Trophoblast cell (in vitro differentiated cells and primary cell): ENCODE measurements at regions not wholly inside any gene's neighbourhood (a gene's known extent, or its start where the extent isn't known, plus 50 kb on each side); places are given as distances from the start of the nearest gene placed in this dataset.

Experiments
- DNase-seq, 2 donors: peaks; one replicate each; pipeline ENCODE4 v3.0.0-alpha.2; 2016
- H2AFZ ChIP-seq: 2 replicates; pipeline ENCODE4 v1.6.1; 2013; ENCODE audit warnings: low read length, moderate library complexity, mild to moderate bottlenecking; ENCODE audit not compliant: insufficient read depth, poor library complexity
- H2AK5ac ChIP-seq: 2 replicates; pipeline ENCODE4 v1.6.1; 2013; ENCODE audit warnings: mild to moderate bottlenecking, low read length
- H2BK120ac ChIP-seq: 2 replicates; pipeline ENCODE4 v1.6.1; 2013; ENCODE audit warnings: low read length, mild to moderate bottlenecking, moderate library complexity; ENCODE audit not compliant: insufficient read depth, poor library complexity
- H2BK12ac ChIP-seq: 2 replicates; pipeline ENCODE4 v1.6.1; 2013; ENCODE audit warnings: mild to moderate bottlenecking, low read length, moderate library complexity
- H2BK5ac ChIP-seq: 2 replicates; pipeline ENCODE4 v1.6.1; 2013; ENCODE audit warnings: low read length, low read depth, moderate library complexity, mild to moderate bottlenecking; ENCODE audit not compliant: poor library complexity
- H3K14ac ChIP-seq: 2 replicates; pipeline ENCODE4 v1.6.1; 2013; ENCODE audit warnings: mild to moderate bottlenecking, low read length
- H3K18ac ChIP-seq: 2 replicates; pipeline ENCODE4 v1.6.1; 2013; ENCODE audit warnings: mild to moderate bottlenecking, low read length
- H3K23ac ChIP-seq: 2 replicates; pipeline ENCODE4 v1.6.1; 2013; ENCODE audit warnings: low read length
- H3K27ac ChIP-seq: 2 replicates; pipeline ENCODE4 v1.5.1; 2013; ENCODE audit warnings: low read depth, mild to moderate bottlenecking, inconsistent platforms, low read length, moderate library complexity
- H3K27me3 ChIP-seq: 2 replicates; pipeline ENCODE4 v1.6.1; 2013; ENCODE audit warnings: inconsistent platforms, mild to moderate bottlenecking, low read length, moderate library complexity; ENCODE audit not compliant: insufficient read depth
- H3K36me3 ChIP-seq, 2 experiments: 1 replicate in 1 of 2; 2 replicates in 1 of 2; pipeline ENCODE4 v1.6.1; 2013; ENCODE audit warnings: low read length in 2 of 2, mild to moderate bottlenecking in 2 of 2, moderate library complexity in 1 of 2; ENCODE audit not compliant: insufficient read depth in 2 of 2, control insufficient read depth in 1 of 2
- H3K4ac ChIP-seq: 2 replicates; pipeline ENCODE4 v1.6.1; 2013; ENCODE audit warnings: low read depth, mild to moderate bottlenecking, low read length, moderate library complexity
- H3K4me1 ChIP-seq, 2 experiments: 1 replicate in 1 of 2; 2 replicates in 1 of 2; pipeline ENCODE4 v1.6.1; 2013; ENCODE audit warnings: low read length in 2 of 2, mild to moderate bottlenecking in 2 of 2, moderate library complexity in 1 of 2; ENCODE audit not compliant: insufficient read depth in 2 of 2, control insufficient read depth in 1 of 2
- H3K4me2 ChIP-seq: 2 replicates; pipeline ENCODE4 v1.6.1; 2013; ENCODE audit warnings: inconsistent platforms, mild to moderate bottlenecking, low read length, moderate library complexity
- H3K4me3 ChIP-seq: 2 replicates; pipeline ENCODE4 v1.5.1; 2013; ENCODE audit warnings: mild to moderate bottlenecking, low read depth, low read length, inconsistent platforms
- H3K79me1 ChIP-seq: one replicate; pipeline ENCODE4 v1.6.1; 2013; ENCODE audit warnings: low read length
- H3K79me2 ChIP-seq: 2 replicates; pipeline ENCODE4 v1.6.1; 2013; ENCODE audit warnings: low read length, mild to moderate bottlenecking; ENCODE audit not compliant: control insufficient read depth, insufficient read depth, poor library complexity
- H3K9ac ChIP-seq: 2 replicates; pipeline ENCODE4 v1.6.1; 2013; ENCODE audit warnings: mild to moderate bottlenecking, low read length
- H3K9me3 ChIP-seq: 2 replicates; pipeline ENCODE4 v1.6.1; 2013; ENCODE audit warnings: low read depth, mild to moderate bottlenecking, control low read depth, inconsistent platforms, low read length; ENCODE audit not compliant: insufficient read depth
- H4K12ac ChIP-seq: 2 replicates; pipeline ENCODE4 v1.6.1; 2013; ENCODE audit warnings: low read depth, mild to moderate bottlenecking, low read length, moderate library complexity
- H4K8ac ChIP-seq: 2 replicates; pipeline ENCODE4 v1.6.1; 2013; ENCODE audit warnings: low read depth, mild to moderate bottlenecking, low read length, moderate library complexity
- H4K91ac ChIP-seq: one replicate; pipeline ENCODE4 v1.6.1; 2013; ENCODE audit warnings: low read depth, mild to moderate bottlenecking, low read length, moderate library complexity
- WGBS: extraction: QIAGEN DNeasy Blood & Tissue Kit; methylation state at CpG from one replicate; pipeline ENCODE4 v1.1.7; 2013; ENCODE audit warnings: missing lambda C conversion rate; ENCODE audit not compliant: insufficient read length, insufficient coverage; ENCODE audit errors: extremely low coverage; 5-methylcytosine and 5-hydroxymethylcytosine counted together

- no peak overlapping the region for H2BK120ac ChIP-seq
- H2AK5ac ChIP-seq: no peak overlapping the region
- no CpG with 5 or more reads among the region's 4 CpGs for WGBS
- no peak overlapping the region for H3K9ac ChIP-seq
- no peak overlapping the region for H3K18ac ChIP-seq
- H3K27me3 ChIP-seq: no peaks in the 10 kb centered on the region
- no peak overlapping the region for H3K4me2 ChIP-seq
- H2BK12ac ChIP-seq: no peak overlapping the region
- H3K23ac ChIP-seq: no peak overlapping the region
- H2BK5ac ChIP-seq: no peak overlapping the region
- DNase-seq: no peak
- H4K12ac ChIP-seq: no peak overlapping the region
- H3K36me3 ChIP-seq: no peaks in the 10 kb centered on the region
- no peak overlapping the region for H3K14ac ChIP-seq
- no peaks in the 10 kb centered on the region for H3K4me1 ChIP-seq
- H3K27ac ChIP-seq: no peak overlapping the region
- H4K8ac ChIP-seq: no peak overlapping the region
- H4K91ac ChIP-seq: no peak overlapping the region
- H3K4ac ChIP-seq: no peak overlapping the region
- H2AFZ ChIP-seq: no peak overlapping the region
- no peaks in the 10 kb centered on the region for H3K79me1 ChIP-seq
- H3K9me3 ChIP-seq: peaks cover 2% of the 10 kb centered on the region
- no peaks in the 10 kb centered on the region for H3K79me2 ChIP-seq
- no peak overlapping the region for H3K4me3 ChIP-seq
Measured at GRCh38 chr11:127925475-127925874, 661.9 kb downstream of the ETS1 start.

GRCh38 chr11:127919206-127920000 lies 668.0 kb downstream of the ETS1 start:
- no peaks in the 10 kb centered on the region for H3K36me3 ChIP-seq
- no peaks in the 10 kb centered on the region for H3K4me1 ChIP-seq
- WGBS: no CpG with 5 or more reads among the region's 2 CpGs
- H3K79me2 ChIP-seq: no peaks in the 10 kb centered on the region
- no peaks in the 10 kb centered on the region for H3K27me3 ChIP-seq
- no peak overlapping the region for H2AFZ ChIP-seq
- H3K4me3 ChIP-seq: no peak overlapping the region
- H3K9me3 ChIP-seq: no peaks in the 10 kb centered on the region
- H3K23ac ChIP-seq: no peak overlapping the region
- H3K79me1 ChIP-seq: no peaks in the 10 kb centered on the region
- peak; percentile 9 to 47 for DNase-seq
- H3K4me2 ChIP-seq: no peak overlapping the region
- H4K8ac ChIP-seq: no peak overlapping the region
- H3K18ac ChIP-seq: no peak overlapping the region
- no peak overlapping the region for H4K91ac ChIP-seq
- no peak overlapping the region for H2AK5ac ChIP-seq
- no peak overlapping the region for H3K4ac ChIP-seq
- no peak overlapping the region for H4K12ac ChIP-seq
- no peak overlapping the region for H3K27ac ChIP-seq
- no peak overlapping the region for H2BK120ac ChIP-seq
- H3K14ac ChIP-seq: no peak overlapping the region
- H2BK12ac ChIP-seq: no peak overlapping the region
- H3K9ac ChIP-seq: no peak overlapping the region
- no peak overlapping the region for H2BK5ac ChIP-seq

DNA sequence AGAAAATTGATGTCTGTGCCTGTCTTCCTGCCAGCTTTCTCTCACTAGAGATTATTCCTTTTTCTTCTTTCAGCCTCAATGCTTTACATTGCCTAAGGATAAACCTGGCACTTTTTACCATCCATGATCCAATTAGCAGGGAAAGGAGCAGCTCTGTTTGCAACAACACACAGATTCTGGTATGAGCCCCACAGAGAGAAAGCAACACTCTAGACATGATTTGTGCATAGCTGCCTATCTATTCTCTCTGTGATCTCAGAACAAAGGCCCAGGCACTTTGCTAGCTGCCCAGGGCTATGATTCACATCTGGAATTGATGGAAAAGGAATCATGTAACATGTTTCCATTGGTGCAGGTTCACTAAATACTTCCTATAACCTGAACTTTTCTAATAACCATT lies 685.0 kb downstream of the ETS1 start:
- H3K9me3 ChIP-seq: peaks cover 7% of the 10 kb centered on the region
- H4K91ac ChIP-seq: no peak overlapping the region
- H3K79me1 ChIP-seq: no peaks in the 10 kb centered on the region
- no peak overlapping the region for H3K18ac ChIP-seq
- no peak overlapping the region for H2BK12ac ChIP-seq
- no peak overlapping the region for H3K14ac ChIP-seq
- no peak overlapping the region for H2AFZ ChIP-seq
- H3K27ac ChIP-seq: no peak overlapping the region
- no peak overlapping the region for H4K12ac ChIP-seq
- H3K9ac ChIP-seq: no peak overlapping the region
- H3K27me3 ChIP-seq: no peaks in the 10 kb centered on the region
- no peak overlapping the region for H3K23ac ChIP-seq
- no peak overlapping the region for H3K4me3 ChIP-seq
- H3K4ac ChIP-seq: no peak overlapping the region
- H2BK120ac ChIP-seq: no peak overlapping the region
- no peaks in the 10 kb centered on the region for H3K4me1 ChIP-seq
- no peak for DNase-seq
- H3K4me2 ChIP-seq: no peak overlapping the region
- no peak overlapping the region for H4K8ac ChIP-seq
- no peaks in the 10 kb centered on the region for H3K79me2 ChIP-seq
- H2BK5ac ChIP-seq: no peak overlapping the region
- no peak overlapping the region for H2AK5ac ChIP-seq
- no peaks in the 10 kb centered on the region for H3K36me3 ChIP-seq

- no peak overlapping the region for H3K4ac ChIP-seq
- no peak overlapping the region for H3K9ac ChIP-seq
- H3K4me2 ChIP-seq: no peak overlapping the region
Measured at GRCh38 chr11:127898422-127899365, 688.7 kb downstream of the ETS1 start.

More at GRCh38 chr11:127898422-127899365, 688.7 kb downstream of the ETS1 start:
- H3K27ac ChIP-seq: no peak overlapping the region
- no peaks in the 10 kb centered on the region for H3K27me3 ChIP-seq
- H3K14ac ChIP-seq: no peak overlapping the region
- no peak overlapping the region for H2BK120ac ChIP-seq
- H2AK5ac ChIP-seq: no peak overlapping the region
- no peak overlapping the region for H3K18ac ChIP-seq
- peaks cover 7% of the 10 kb centered on the region for H3K9me3 ChIP-seq
- DNase-seq: no peak
- H3K4me1 ChIP-seq: no peaks in the 10 kb centered on the region
- no peak overlapping the region for H4K91ac ChIP-seq
- H3K79me1 ChIP-seq: no peaks in the 10 kb centered on the region
- no peak overlapping the region for H3K23ac ChIP-seq
- H4K8ac ChIP-seq: no peak overlapping the region
- H2BK12ac ChIP-seq: no peak overlapping the region
- no peak overlapping the region for H2AFZ ChIP-seq
- no peaks in the 10 kb centered on the region for H3K36me3 ChIP-seq
- H3K79me2 ChIP-seq: no peaks in the 10 kb centered on the region
- no peak overlapping the region for H3K4me3 ChIP-seq
- H4K12ac ChIP-seq: no peak overlapping the region
- H2BK5ac ChIP-seq: no peak overlapping the region
- no CpG with 5 or more reads among the region's 28 CpGs for WGBS
